HL-60/S4 (cell line): ENCODE measurements at regions not wholly inside any gene's neighbourhood (a gene's known extent, or its start where the extent isn't known, plus 50 kb on each side); places are given as distances from the start of the nearest gene placed in this dataset.

Source experiments
- in situ Hi-C: fragments of 300-500 bp; cut with MboI; formaldehyde crosslinking; loops from 2 replicates; pipeline ENCODE4 v1.14.3; 2022; ENCODE audit warnings: low sequenced_read_pairs

DNA sequence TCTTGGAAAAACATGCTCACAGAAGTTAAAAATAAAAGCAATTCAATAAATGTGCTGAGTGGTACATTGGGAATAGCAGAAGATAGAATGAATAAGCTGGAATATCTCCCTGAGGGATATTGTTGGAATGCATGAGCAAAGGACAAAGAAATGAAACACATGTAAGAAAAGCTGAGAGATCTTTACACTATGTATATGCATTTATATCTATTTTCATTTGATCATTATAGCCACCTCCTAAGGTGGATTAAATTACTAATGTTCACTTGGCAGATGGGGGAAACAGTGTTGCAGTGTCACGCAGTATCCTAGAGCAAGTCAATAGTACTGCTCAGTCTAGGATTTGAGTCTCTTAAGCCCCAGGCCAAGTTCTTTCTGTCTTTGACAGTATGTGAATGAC is 542.0 kb upstream of the MARCKS start:
- in situ Hi-C loops: loop anchor here (25.0 kb wide), 1 partner anchor 572 kb away; no protein-coding TSS in a partner anchor

- in situ Hi-C loops: loop anchor here (25.0 kb wide), 1 partner anchor 571 kb away; no protein-coding TSS in a partner anchor
These were observed 541.3 kb upstream of the MARCKS start for GRCh38 chr6:113315879-113316278.

- in situ Hi-C loops: loop anchor here (25.0 kb wide), 1 partner anchor 570 kb away; no protein-coding TSS in a partner anchor
These were observed 539.7 kb upstream of the MARCKS start for GRCh38 chr6:113317442-113317841.

DNA sequence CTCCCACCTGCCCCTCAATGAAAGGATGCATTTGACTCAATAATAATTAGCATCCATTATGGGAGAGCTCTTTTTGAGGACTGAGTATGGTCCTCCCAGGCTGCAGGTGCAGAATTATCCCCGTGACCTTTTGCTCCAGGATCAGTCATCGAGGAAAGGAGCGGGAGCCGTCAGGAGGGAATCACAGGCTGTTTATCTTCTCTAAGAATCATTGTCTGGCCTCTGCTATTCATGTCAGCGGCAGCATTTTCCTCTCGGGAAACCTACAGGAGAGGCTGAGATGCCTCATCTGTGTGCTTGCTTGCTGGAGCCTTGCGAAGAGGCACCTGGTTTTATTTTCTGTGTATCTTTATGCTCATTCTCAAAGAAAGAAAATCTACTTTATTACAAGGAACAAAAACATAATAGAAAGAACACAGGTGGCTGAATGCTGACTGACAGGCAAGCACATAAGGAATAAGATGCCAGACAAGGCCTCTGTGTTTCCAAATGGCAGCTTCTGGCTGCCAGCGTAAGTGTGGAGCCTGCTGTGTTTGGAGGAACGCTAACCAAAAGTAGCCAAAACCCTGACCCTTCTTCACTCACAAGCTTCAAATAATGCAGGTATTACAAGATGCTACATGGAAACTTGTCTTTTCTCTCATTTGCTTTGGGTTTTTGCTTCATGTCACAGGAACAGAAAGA is 539.1 kb upstream of the MARCKS start:
- in situ Hi-C loops: loop anchor here (25.0 kb wide), 1 partner anchor 569 kb away; no protein-coding TSS in a partner anchor

GRCh38 chr6:113318575-113318917 is 538.6 kb upstream of the MARCKS start:
- in situ Hi-C loops: loop anchor here (25.0 kb wide), 1 partner anchor 569 kb away; no protein-coding TSS in a partner anchor

GRCh38 chr6:113320653-113321052 is 536.5 kb upstream of the MARCKS start:
- in situ Hi-C loops: loop anchor here (25.0 kb wide), 1 partner anchor 567 kb away; no protein-coding TSS in a partner anchor

DNA sequence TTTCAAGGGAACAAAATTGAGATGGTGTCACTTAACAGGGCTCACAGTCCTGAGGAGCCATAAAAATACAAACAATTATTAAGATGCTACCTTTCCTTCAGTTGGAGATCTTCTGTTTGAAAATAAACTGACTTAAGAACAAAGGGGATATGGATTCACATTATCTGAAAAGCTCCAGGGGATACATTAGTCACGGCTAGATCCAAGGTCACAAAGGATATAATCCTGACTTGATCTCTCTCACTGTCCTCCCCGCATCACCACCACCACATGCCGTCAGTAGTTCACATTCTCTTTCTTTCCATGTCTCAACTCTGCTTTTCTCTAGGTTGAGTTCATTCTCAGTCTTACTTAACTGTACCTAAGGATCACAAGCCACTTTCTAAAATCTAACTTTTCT is 530.4 kb upstream of the MARCKS start:
- in situ Hi-C loops: no loop called here

GRCh38 chr6:113328886-113329381 is 528.2 kb upstream of the MARCKS start:
- in situ Hi-C loops: no loop called here

DNA sequence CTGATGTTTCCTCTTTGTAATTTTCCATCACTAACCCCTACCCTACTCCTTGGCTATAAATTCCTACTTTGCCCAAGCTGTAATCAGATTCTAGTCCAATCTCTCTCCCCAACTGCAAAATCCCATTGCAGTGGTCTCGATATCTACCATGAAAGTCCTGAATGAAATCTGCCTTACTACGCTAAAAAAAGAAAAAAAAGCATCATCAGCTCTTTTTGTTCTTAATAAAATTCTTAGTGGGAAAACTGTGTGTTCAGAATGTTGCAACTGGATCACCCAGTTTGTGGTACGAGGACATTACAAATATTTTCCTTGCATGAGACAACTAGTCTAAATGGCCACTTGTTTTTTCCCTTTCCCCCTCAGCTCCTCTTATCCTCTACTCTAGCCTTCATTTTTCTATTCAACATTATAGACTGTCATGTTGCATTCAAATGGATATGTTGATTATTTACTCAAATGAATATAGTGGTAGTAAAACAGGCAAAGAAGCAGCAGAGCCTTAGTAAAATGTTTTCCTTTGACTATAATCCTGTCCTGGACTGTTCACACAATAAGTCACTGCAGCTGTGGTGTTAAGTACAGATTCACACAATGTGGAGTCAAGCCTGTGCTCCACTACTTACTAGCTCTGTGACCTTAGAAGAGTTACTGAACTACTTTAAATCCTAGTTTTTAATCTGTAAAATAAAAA is 527.1 kb upstream of the MARCKS start:
- in situ Hi-C loops: no loop called here

DNA sequence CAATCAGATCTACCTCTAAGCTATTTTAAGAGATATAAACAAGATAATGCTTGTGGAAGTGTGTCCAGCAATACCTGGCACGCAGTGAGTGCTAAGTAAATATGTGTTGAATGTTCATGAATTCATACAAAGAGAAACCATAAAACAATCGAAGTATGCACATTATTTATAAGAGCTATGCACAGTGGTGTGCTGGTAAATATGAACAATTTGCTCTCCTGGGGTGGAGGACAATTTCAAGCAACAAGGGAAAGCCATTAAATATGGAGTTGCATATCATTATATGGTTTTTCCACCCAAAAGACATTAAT is 526.6 kb upstream of the MARCKS start:
- in situ Hi-C loops: no loop called here

DNA sequence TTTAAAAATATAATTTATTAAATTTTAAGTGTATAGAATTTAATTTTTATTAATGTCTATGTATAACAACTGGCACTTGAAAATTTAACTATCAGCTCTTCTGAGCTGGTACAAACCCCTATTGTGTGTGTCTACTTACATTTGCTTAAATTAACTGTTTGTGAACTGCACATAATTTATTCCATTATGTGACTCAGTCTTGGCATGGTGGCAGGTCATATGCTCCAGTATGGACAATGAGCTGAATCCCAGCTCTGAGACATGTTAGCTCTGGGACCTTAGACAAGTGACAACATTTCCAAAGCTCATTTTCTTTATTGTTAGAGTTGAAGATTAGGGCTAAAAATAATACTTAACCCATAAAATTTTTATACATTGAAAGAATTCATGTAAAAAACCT is 526.1 kb upstream of the MARCKS start:
- in situ Hi-C loops: no loop called here

DNA sequence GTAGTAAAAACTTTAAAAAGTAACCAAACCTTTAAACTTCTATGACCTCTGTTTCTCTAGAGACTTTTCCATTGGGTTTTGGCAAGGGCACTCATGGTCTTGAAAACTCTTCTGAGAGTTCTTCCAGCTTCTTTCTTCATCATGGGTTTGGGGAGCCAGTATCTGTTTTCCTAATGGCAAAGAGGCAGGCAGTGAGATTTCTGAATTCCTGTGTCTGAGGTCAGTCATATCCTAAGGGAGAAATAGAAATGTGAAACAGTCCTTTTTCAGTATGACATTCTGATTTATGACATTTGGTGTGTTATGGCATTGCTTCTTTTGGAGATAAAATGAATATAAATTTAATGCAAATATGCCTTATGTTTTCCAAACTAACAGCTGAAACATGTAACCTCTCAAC is 518.5 kb upstream of the MARCKS start:
- in situ Hi-C loops: no loop called here

GRCh38 chr6:113339209-113339608 is 517.9 kb upstream of the MARCKS start:
- in situ Hi-C loops: no loop called here

DNA sequence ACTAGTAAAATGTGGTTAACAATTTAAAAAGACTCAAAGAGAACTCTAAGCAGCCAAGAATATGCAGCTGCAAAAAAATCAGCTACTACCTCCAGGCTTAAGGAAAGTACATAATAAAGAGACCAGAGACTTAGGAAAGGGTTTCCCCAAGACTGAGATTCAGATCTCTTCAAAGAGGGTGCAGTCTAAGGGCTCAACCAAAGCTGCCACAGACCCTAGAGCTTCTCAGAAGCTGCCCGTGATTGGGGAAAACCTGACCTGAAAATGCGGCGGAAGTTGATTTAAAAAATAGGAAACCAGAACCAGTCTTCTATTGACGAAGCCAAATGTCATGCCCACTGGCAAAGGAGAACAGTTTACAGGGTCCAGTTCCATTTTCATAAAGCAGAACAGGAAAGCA is 516.8 kb upstream of the MARCKS start:
- in situ Hi-C loops: no loop called here

GRCh38 chr6:113343940-113344339 is 513.2 kb upstream of the MARCKS start:
- in situ Hi-C loops: no loop called here

DNA sequence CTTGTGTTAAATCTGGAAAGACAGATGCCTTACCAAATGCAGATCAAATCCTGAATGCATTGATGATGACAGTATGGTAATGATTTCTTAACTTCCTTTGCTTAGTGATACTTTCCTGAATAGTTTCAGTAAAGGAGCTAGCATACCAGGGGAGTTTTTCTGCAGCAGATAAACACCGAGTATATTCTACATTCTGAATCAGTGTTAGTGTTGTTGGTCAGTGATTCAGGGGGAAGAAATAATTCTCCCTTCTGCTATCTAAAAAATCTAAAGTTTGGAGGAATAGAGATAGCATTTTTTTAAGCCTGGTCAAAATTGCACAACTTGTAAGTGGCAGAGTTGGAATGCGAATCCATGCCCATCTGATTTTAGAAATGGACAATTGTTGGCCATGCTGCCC is 512.2 kb upstream of the MARCKS start:
- in situ Hi-C loops: no loop called here

DNA sequence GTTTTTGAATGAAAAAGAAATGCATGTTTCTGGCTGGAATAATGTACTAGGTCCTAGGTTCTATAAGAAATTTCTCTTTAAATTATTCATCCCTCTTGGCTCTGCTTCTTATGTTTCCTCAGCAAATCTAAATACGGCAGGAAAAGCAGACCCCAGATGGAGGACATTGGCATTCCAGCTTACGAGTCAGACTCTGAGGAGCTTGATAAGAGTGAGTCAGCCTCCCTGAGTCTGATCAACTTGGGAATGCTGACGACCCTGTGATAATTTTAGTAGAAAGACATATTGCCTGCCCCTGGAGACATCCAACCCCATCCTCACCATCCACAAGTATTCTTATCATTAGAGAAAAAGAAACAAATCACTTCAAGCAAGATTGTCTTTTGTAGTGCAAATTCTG is 509.7 kb upstream of the MARCKS start:
- in situ Hi-C loops: no loop called here

GRCh38 chr6:113350461-113350860 is 506.7 kb upstream of the MARCKS start:
- in situ Hi-C loops: no loop called here

DNA sequence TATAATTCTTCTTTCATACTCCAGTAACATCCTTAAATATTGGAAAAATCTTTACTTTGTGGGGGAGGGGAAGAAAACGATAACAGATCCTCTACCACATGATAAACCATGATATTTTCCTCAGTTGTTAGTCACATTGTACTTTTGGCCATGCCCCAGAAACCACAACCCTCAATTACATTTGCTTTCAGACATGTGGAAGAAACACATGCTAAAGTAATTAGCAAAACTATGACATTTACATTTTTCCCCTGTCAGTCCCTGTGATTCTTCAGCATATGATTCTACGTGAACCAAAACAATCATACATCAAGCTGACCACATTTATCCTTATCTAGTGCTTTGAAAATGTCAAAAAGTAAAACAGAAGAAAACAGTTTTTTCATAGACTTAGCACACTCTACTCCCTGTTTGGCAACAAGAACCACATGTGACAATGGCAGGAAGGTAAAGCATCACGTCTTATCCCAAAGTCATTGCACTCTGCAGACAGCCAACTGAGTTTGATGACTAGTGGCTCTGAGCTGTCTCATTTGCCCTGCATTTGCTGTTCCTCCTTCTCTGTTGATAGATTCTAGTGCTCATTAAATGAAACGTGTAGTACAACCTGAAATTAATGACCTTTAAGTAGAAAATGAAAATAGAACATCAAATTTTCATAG is 505.8 kb upstream of the MARCKS start:
- in situ Hi-C loops: no loop called here

- in situ Hi-C loops: no loop called here
These were observed 504.9 kb upstream of the MARCKS start for GRCh38 chr6:113352029-113352801.

DNA sequence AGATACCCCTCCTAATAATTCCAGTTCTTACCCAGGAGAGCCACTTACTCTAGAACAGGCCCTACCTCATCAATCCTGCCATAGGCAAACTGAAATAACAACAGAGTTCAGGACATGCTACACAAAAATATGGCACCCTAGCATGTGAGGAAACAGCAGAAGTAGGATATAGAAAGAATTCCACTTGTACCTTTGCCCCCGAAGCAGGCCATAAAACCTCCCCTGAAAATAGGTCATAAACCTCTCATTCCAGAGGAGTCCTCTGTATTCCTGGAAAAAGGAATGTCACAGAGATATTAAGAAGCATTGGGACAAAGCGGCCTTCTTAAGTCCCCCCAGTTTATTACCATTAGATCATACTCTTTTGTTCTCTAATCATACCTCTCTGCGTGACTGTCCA is 504.3 kb upstream of the MARCKS start:
- in situ Hi-C loops: no loop called here
